Activated CD4-positive, alpha-beta T cell treated with anti-CD3 and anti-CD28 coated beads, Interleukin-2, amount 50 U/mL, for 24 hours (primary cell): ENCODE measurements at regions not wholly inside any gene's neighbourhood (a gene's known extent, or its start where the extent isn't known, plus 50 kb on each side); places are given as distances from the start of the nearest gene placed in this dataset.

Experiments used
- DNase-seq, 2 donors: peaks; one replicate each; pipeline ENCODE4 v3.0.0-alpha.2; 2020; ENCODE audit warnings: low read depth in 1 of 2, low spot score in 1 of 2

GRCh38 chr1:30488324-30488913 is 235.0 kb downstream of the MATN1 start:
- DNase-seq = no peak

- DNase-seq = no peak
Observed at GRCh38 chr1:30487042-30487441, 236.3 kb downstream of the MATN1 start.

- DNase-seq = no peak
Observed at GRCh38 chr1:30485072-30485471, 238.3 kb downstream of the MATN1 start.

- no peak for DNase-seq
Observed at GRCh38 chr1:30484668-30485067, 238.7 kb downstream of the MATN1 start.

- DNase-seq = no peak
Observed at GRCh38 chr1:30479575-30479974, 243.8 kb downstream of the MATN1 start.

GRCh38 chr1:30478799-30479563 is 244.4 kb downstream of the MATN1 start:
- DNase-seq = no peak

- no peak for DNase-seq
Observed at GRCh38 chr1:30478283-30478682, 245.1 kb downstream of the MATN1 start.

GRCh38 chr1:30477588-30477987 is 245.8 kb downstream of the MATN1 start:
- DNase-seq = no peak

GRCh38 chr1:30476911-30477459 is 246.4 kb downstream of the MATN1 start:
- no peak for DNase-seq

GRCh38 chr1:30476476-30476875 is 246.9 kb downstream of the MATN1 start:
- no peak for DNase-seq

- no peak for DNase-seq
Observed at GRCh38 chr1:30475966-30476365, 247.4 kb downstream of the MATN1 start.

- no peak for DNase-seq
Observed at GRCh38 chr1:30475201-30475600, 248.2 kb downstream of the MATN1 start.

- DNase-seq = no peak
Observed at GRCh38 chr1:30474818-30475200, 248.6 kb downstream of the MATN1 start.

GRCh38 chr1:30473922-30474817 is 249.2 kb downstream of the MATN1 start:
- DNase-seq = no peak

GRCh38 chr1:30472526-30472925 is 250.9 kb downstream of the MATN1 start:
- no peak for DNase-seq

GRCh38 chr1:30472009-30472408 is 251.4 kb downstream of the MATN1 start:
- no peak for DNase-seq

- DNase-seq = no peak
Observed at GRCh38 chr1:30471307-30471706, 252.1 kb downstream of the MATN1 start.

- no peak for DNase-seq
Observed at GRCh38 chr1:30469426-30469825, 254.0 kb downstream of the MATN1 start.

- DNase-seq = no peak
Observed at GRCh38 chr1:30467101-30467500, 256.3 kb downstream of the MATN1 start.

- no peak for DNase-seq
Observed at GRCh38 chr1:30466610-30467009, 256.8 kb downstream of the MATN1 start.

GRCh38 chr1:30466026-30466425 is 257.4 kb downstream of the MATN1 start:
- DNase-seq = no peak

GRCh38 chr1:30465096-30465495 is 258.3 kb downstream of the MATN1 start:
- DNase-seq = no peak
